Breast epithelium (tissue), 4 donors: ENCODE measurements at regions not wholly inside any gene's neighbourhood (a gene's known extent, or its start where the extent isn't known, plus 50 kb on each side); places are given as distances from the start of the nearest gene placed in this dataset.

Source experiments
- DNase-seq, 2 donors: peaks; one replicate each; pipeline ENCODE4 v3.0.0-alpha.2; 2019; ENCODE audit warnings: low spot score in 2 of 2
- H3K27ac ChIP-seq, 2 donors: fragments of 200-600 bp; sonication (generic) in 1 of 2; one replicate each; pipeline ENCODE4 v1.5.1; 2016 to 2019; ENCODE audit warnings: mild to moderate bottlenecking in 1 of 2
- H3K27me3 ChIP-seq, 2 donors: fragments of 200-600 bp; sonication (generic) in 1 of 2; one replicate each; pipeline versions ENCODE4 v1.5.1 to v1.6.0; 2017 to 2019; ENCODE audit warnings: control low read depth in 1 of 2, mild to moderate bottlenecking in 1 of 2
- H3K36me3 ChIP-seq: fragments of 200-600 bp; one replicate; pipeline ENCODE4 v1.5.1; 2019
- H3K4me1 ChIP-seq, 2 donors: fragments of 200-600 bp; sonication (generic); one replicate each; pipeline ENCODE4 v1.5.1; 2016 to 2019; ENCODE audit warnings: control low read depth in 1 of 2
- H3K4me3 ChIP-seq, 3 donors: fragments of 200-600 bp; sonication (generic); 1 replicate in 2 of 3; 2 replicates in 1 of 3; pipeline ENCODE4 v1.5.1; 2016 to 2019; ENCODE audit warnings: mild to moderate bottlenecking in 3 of 3, moderate library complexity in 2 of 3
- H3K9me3 ChIP-seq, 2 donors: fragments of 200-600 bp; sonication (generic) in 1 of 2; one replicate each; pipeline ENCODE4 v1.5.1; 2016 to 2019; ENCODE audit warnings: control low read depth in 1 of 2
- CTCF ChIP-seq, 3 donors: fragments of 450-650 bp; IDR thresholded peaks; one replicate each; pipeline ENCODE4 v1.5.1; 2016 to 2017; ENCODE audit warnings: antibody characterized with exemption in 3 of 3, mild to moderate bottlenecking in 3 of 3, moderate library complexity in 3 of 3
- POLR2A ChIP-seq: fragments of 450-650 bp; IDR thresholded peaks from one replicate; pipeline ENCODE4 v1.6.1; 2016; ENCODE audit warnings: antibody characterized with exemption, mild to moderate bottlenecking, moderate library complexity
- POLR2AphosphoS5 ChIP-seq, 3 donors: sonication (generic); formaldehyde crosslinking; IDR thresholded peaks; one replicate each; pipeline ENCODE4 v1.6.1; 2017; ENCODE audit warnings: antibody characterized with exemption in 3 of 3
- intact Hi-C: fragments of 100-400 bp; cut with DNase I; formaldehyde crosslinking; loops from one replicate; pipeline ENCODE4 v1.15.1; 2023; ENCODE audit warnings: low total_unique reads

- Histone ChIP-seq H3K4me3 (no peak overlapping the region), H3K27ac (no peak overlapping the region), H3K27me3 (no peaks in the 10 kb centered on the region), H3K4me1 (no peaks in the 10 kb centered on the region), H3K36me3 (no peaks in the 10 kb centered on the region), H3K9me3 (no peaks in the 10 kb centered on the region)
- no peak for TF ChIP-seq CTCF (IDR thresholded peaks at IDR 0.05)
- TF ChIP-seq POLR2A, result no peak
- no peak for TF ChIP-seq POLR2AphosphoS5 (IDR thresholded peaks at IDR 0.05)
- no peak for DNase-seq
- intact Hi-C loops, result no loop called here
These were observed 436.0 kb downstream of the RAB38 start for GRCh38 chr11:87739261-87739660.

GRCh38 chr11:87736928-87737327 is 438.3 kb downstream of the RAB38 start:
- no peak for DNase-seq
- Histone ChIP-seq H3K36me3 (no peaks in the 10 kb centered on the region), H3K4me1 (no peaks in the 10 kb centered on the region), H3K27ac (no peak overlapping the region), H3K9me3 (no peaks in the 10 kb centered on the region), H3K4me3 (no peak overlapping the region), H3K27me3 (no peaks in the 10 kb centered on the region)
- intact Hi-C loops, result no loop called here
- TF ChIP-seq POLR2A (no peak), POLR2AphosphoS5 (IDR thresholded peaks at IDR 0.05) (no peak), CTCF (IDR thresholded peaks at IDR 0.05) (no peak)

- H3K4me3 ChIP-seq, result no peak overlapping the region
- no peak overlapping the region for H3K27ac ChIP-seq
- no peaks in the 10 kb centered on the region for H3K4me1 ChIP-seq
- no peaks in the 10 kb centered on the region for H3K27me3 ChIP-seq
- no peaks in the 10 kb centered on the region for H3K36me3 ChIP-seq
- H3K9me3 ChIP-seq, result no peaks in the 10 kb centered on the region
- DNase-seq, result no peak
- TF ChIP-seq CTCF (IDR thresholded peaks at IDR 0.05), result no peak
- no peak for TF ChIP-seq POLR2A
- no peak for TF ChIP-seq POLR2AphosphoS5 (IDR thresholded peaks at IDR 0.05)
- intact Hi-C loops, result no loop called here
These were observed 448.7 kb downstream of the RAB38 start for GRCh38 chr11:87726506-87726905.

- H3K27ac ChIP-seq, result no peak overlapping the region
- no peaks in the 10 kb centered on the region for H3K9me3 ChIP-seq
- no peaks in the 10 kb centered on the region for H3K36me3 ChIP-seq
- TF ChIP-seq POLR2AphosphoS5 (IDR thresholded peaks at IDR 0.05), result no peak
- no peak for TF ChIP-seq CTCF (IDR thresholded peaks at IDR 0.05)
- TF ChIP-seq POLR2A, result no peak
- no peak overlapping the region for H3K4me3 ChIP-seq
- intact Hi-C loops, result no loop called here
- H3K27me3 ChIP-seq, result no peaks in the 10 kb centered on the region
- DNase-seq, result no peak
- H3K4me1 ChIP-seq, result no peaks in the 10 kb centered on the region
These were observed 450.9 kb downstream of the RAB38 start for GRCh38 chr11:87724358-87724757.

GRCh38 chr11:87722756-87723565 is 452.3 kb downstream of the RAB38 start:
- Histone ChIP-seq H3K27ac (no peak overlapping the region), H3K36me3 (no peaks in the 10 kb centered on the region), H3K9me3 (no peaks in the 10 kb centered on the region), H3K4me3 (no peak overlapping the region), H3K27me3 (no peaks in the 10 kb centered on the region), H3K4me1 (no peaks in the 10 kb centered on the region)
- intact Hi-C loops, result no loop called here
- TF ChIP-seq POLR2AphosphoS5 (IDR thresholded peaks at IDR 0.05), result no peak
- peak in 1 of 3 donors; percentile 21 for TF ChIP-seq CTCF (IDR thresholded peaks at IDR 0.05)
- TF ChIP-seq POLR2A, result no peak
- no peak for DNase-seq
